Astrocyte (in vitro differentiated cells and primary cell): ENCODE measurements at regions not wholly inside any gene's neighbourhood (a gene's known extent, or its start where the extent isn't known, plus 50 kb on each side); places are given as distances from the start of the nearest gene placed in this dataset.

ENCODE experiments used
- DNase-seq: peaks from one replicate; pipeline ENCODE4 v3.0.0-alpha.2; 2010; ENCODE audit warnings: low read depth
- FAIRE-seq: peaks from 2 replicates; lab custom pipeline; 2011; peaks lifted over from hg19 to GRCh38; lab: Jason Lieb, UNC
- H2AFZ ChIP-seq: 2 replicates; pipeline ENCODE4 v1.6.0; 2012; ENCODE audit warnings: low read depth, low read length, inconsistent platforms
- H3K27ac ChIP-seq: 2 replicates; pipeline ENCODE4 v1.5.1; 2011; ENCODE audit warnings: low read depth, low read length, inconsistent platforms
- H3K27me3 ChIP-seq: 2 replicates; pipeline ENCODE4 v1.6.0; 2011; ENCODE audit warnings: low read length, inconsistent platforms; ENCODE audit not compliant: insufficient read depth
- H3K36me3 ChIP-seq: 2 replicates; pipeline ENCODE4 v1.5.1; 2011; ENCODE audit warnings: low read length, inconsistent platforms; ENCODE audit not compliant: insufficient read depth
- H3K4me1 ChIP-seq: 2 replicates; pipeline ENCODE4 v1.5.1; 2011; ENCODE audit warnings: low read length, inconsistent platforms; ENCODE audit not compliant: insufficient read depth
- H3K4me2 ChIP-seq: 2 replicates; pipeline ENCODE4 v1.6.0; 2012; ENCODE audit warnings: low read length, inconsistent platforms
- H3K4me3 ChIP-seq: 2 replicates; pipeline ENCODE4 v1.5.1; 2011; ENCODE audit warnings: low read depth, mild to moderate bottlenecking, low read length, inconsistent platforms; ENCODE audit not compliant: insufficient read depth
- H3K79me2 ChIP-seq: 2 replicates; pipeline ENCODE4 v1.6.0; 2012; ENCODE audit warnings: mild to moderate bottlenecking, low read length, inconsistent platforms; ENCODE audit not compliant: insufficient read depth
- H3K9ac ChIP-seq: 2 replicates; pipeline ENCODE4 v1.6.0; 2012; ENCODE audit warnings: mild to moderate bottlenecking, low read length, inconsistent platforms
- H3K9me3 ChIP-seq: 2 replicates; pipeline ENCODE4 v1.5.1; 2012; ENCODE audit warnings: low read depth, mild to moderate bottlenecking, low read length, inconsistent platforms; ENCODE audit not compliant: insufficient read depth
- H4K20me1 ChIP-seq: 2 replicates; pipeline ENCODE4 v1.6.0; 2012; ENCODE audit warnings: low read length, inconsistent platforms; ENCODE audit not compliant: insufficient read depth
- H3K27ac Mint-ChIP-seq: one replicate; pipeline ENCODE4 v1.8.0; 2021; ENCODE audit warnings: mild to moderate bottlenecking, mixed read lengths; ENCODE audit not compliant: unreplicated experiment
- H3K27me3 Mint-ChIP-seq: one replicate; pipeline ENCODE4 v1.8.0; 2021; ENCODE audit warnings: low read depth, mixed read lengths; ENCODE audit not compliant: unreplicated experiment
- H3K36me3 Mint-ChIP-seq: one replicate; pipeline ENCODE4 v1.8.0; 2021; ENCODE audit warnings: low read depth, mixed read lengths; ENCODE audit not compliant: unreplicated experiment
- H3K4me1 Mint-ChIP-seq: one replicate; pipeline ENCODE4 v1.8.0; 2021; ENCODE audit warnings: low read depth, mixed read lengths; ENCODE audit not compliant: unreplicated experiment
- H3K4me3 Mint-ChIP-seq: one replicate; pipeline ENCODE4 v1.8.0; 2021; ENCODE audit warnings: mild to moderate bottlenecking, moderate library complexity, mixed read lengths; ENCODE audit not compliant: unreplicated experiment
- H3K9me3 Mint-ChIP-seq: one replicate; pipeline ENCODE4 v1.8.0; 2021; ENCODE audit warnings: mild to moderate bottlenecking, mixed read lengths; ENCODE audit not compliant: unreplicated experiment
- EZH2 ChIP-seq: IDR thresholded peaks from 2 replicates; pipeline ENCODE4 v1.6.1; 2012; ENCODE audit warnings: mild to moderate bottlenecking, low read length, inconsistent platforms; ENCODE audit not compliant: insufficient read depth
- TF ChIP-seq, protein P1 (sequence below): IDR thresholded peaks from 2 replicates; pipeline ENCODE4 v1.5.1; 2011; ENCODE audit warnings: low read depth, mild to moderate bottlenecking, inconsistent platforms, low read length, moderate library complexity; ENCODE audit not compliant: insufficient read depth

DNA sequence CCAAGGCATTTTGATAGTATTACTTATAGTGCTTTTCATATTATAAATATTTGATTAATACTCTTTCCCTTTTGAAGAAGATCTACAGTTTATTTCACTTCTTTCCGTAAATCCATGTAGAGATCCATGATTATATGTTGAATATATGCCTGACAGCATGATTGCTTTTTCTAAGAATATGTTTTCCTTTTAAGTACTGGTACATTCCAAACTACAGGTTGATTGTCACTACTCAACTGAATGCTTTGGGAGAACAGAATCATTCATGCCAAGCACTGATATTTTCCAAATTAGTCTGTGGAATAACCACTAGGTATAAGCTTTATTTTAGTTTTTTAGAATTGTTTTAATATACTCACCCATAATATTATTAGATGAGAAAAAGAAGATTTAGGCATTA lies 330.2 kb downstream of the BCKDHB start:
- FAIRE-seq (no peak), DNase-seq (no peak)
- Histone ChIP-seq H3K9ac (no peak overlapping the region), H3K27me3 (no peaks in the 10 kb centered on the region), H3K79me2 (no peaks in the 10 kb centered on the region), H3K4me2 (no peak overlapping the region), H3K4me3 (no peak overlapping the region), H4K20me1 (no peaks in the 10 kb centered on the region), H3K36me3 (no peaks in the 10 kb centered on the region), H3K27ac (no peak overlapping the region), H2AFZ (no peak overlapping the region), H3K4me1 (peaks cover 19% of the 10 kb centered on the region), H3K9me3 (no peaks in the 10 kb centered on the region)
- Mint-ChIP-seq H3K27me3 (no peaks in the 10 kb centered on the region), H3K27ac (no peak overlapping the region), H3K9me3 (peaks cover 5% of the 10 kb centered on the region), H3K4me1 (peaks cover 24% of the 10 kb centered on the region), H3K4me3 (no peak overlapping the region), H3K36me3 (no peaks in the 10 kb centered on the region)
- TF ChIP-seq, protein P1, sequence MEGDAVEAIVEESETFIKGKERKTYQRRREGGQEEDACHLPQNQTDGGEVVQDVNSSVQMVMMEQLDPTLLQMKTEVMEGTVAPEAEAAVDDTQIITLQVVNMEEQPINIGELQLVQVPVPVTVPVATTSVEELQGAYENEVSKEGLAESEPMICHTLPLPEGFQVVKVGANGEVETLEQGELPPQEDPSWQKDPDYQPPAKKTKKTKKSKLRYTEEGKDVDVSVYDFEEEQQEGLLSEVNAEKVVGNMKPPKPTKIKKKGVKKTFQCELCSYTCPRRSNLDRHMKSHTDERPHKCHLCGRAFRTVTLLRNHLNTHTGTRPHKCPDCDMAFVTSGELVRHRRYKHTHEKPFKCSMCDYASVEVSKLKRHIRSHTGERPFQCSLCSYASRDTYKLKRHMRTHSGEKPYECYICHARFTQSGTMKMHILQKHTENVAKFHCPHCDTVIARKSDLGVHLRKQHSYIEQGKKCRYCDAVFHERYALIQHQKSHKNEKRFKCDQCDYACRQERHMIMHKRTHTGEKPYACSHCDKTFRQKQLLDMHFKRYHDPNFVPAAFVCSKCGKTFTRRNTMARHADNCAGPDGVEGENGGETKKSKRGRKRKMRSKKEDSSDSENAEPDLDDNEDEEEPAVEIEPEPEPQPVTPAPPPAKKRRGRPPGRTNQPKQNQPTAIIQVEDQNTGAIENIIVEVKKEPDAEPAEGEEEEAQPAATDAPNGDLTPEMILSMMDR: no peak
- TF ChIP-seq EZH2: no peak

DNA sequence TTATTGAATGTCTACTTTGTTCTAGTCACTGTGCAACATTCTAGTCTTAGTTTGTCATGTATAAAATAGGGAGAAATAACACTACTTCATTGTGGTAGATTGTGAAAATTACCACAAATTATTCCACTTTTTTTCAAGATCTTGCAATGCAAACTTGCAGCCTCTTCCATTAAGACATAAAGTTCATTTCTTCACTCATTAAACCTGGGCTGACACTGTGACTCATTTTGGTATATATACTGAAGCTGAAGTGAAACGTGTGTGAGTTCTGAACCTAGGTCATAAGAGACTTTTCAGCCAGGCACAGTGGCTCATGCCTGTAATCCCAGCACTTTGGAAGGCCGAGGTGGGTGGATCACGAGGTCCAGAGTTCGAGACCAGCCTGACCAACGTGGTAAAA lies 329.0 kb downstream of the BCKDHB start:
- FAIRE-seq (no peak), DNase-seq (no peak)
- Histone ChIP-seq H3K9ac (no peak overlapping the region), H4K20me1 (no peaks in the 10 kb centered on the region), H3K9me3 (no peaks in the 10 kb centered on the region), H3K79me2 (no peaks in the 10 kb centered on the region), H2AFZ (no peak overlapping the region), H3K4me3 (no peak overlapping the region), H3K4me1 (peaks cover 18% of the 10 kb centered on the region), H3K36me3 (no peaks in the 10 kb centered on the region), H3K27ac (no peak overlapping the region), H3K27me3 (no peaks in the 10 kb centered on the region), H3K4me2 (no peak overlapping the region)
- no peak for TF ChIP-seq EZH2
- TF ChIP-seq, protein P1: no peak
- Mint-ChIP-seq H3K4me1 (peaks cover 22% of the 10 kb centered on the region), H3K36me3 (no peaks in the 10 kb centered on the region), H3K9me3 (peaks cover 9% of the 10 kb centered on the region), H3K4me3 (no peak overlapping the region), H3K27me3 (no peaks in the 10 kb centered on the region), H3K27ac (no peak overlapping the region)

DNA sequence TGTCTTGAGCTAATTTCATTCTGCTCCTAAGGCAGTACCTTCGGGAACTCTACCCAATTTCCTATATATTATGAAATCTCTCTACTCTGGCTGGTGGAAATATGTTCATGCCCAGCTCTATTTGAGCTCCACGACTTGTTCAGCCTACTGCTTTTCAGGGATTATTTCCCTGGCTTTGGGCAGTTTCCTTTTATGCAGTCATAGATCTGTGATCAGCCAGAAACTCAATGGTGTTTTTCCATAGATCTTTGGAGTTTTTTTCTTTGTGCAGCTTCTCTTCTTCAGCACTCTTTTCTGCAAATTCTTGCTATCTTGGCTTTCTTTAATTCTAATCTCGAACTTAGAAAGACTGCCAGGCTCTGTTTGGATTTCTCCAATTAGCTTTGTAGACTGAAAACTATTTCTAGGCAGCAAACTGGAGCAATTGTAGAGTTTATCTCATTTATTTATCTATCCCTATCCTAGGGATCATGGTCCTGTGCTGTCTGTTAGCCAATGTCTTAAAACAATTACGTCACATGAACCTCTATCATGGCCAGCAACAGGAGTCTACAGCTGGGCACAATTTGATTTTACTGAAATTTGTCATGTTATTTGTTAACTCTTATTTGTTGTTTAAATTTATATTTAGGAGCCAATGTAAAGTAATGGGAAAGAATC lies 328.4 kb downstream of the BCKDHB start:
- Mint-ChIP-seq H3K27ac (no peak overlapping the region), H3K4me1 (peaks cover 17% of the 10 kb centered on the region), H3K27me3 (no peaks in the 10 kb centered on the region), H3K36me3 (no peaks in the 10 kb centered on the region), H3K9me3 (peaks cover 9% of the 10 kb centered on the region), H3K4me3 (no peak overlapping the region)
- DNase-seq (no peak), FAIRE-seq (no peak)
- H3K27me3 ChIP-seq: no peaks in the 10 kb centered on the region
- no peaks in the 10 kb centered on the region for H4K20me1 ChIP-seq
- TF ChIP-seq, protein P1: no peak
- TF ChIP-seq EZH2: no peak
- no peaks in the 10 kb centered on the region for H3K9me3 ChIP-seq
- H3K79me2 ChIP-seq: no peaks in the 10 kb centered on the region
- H2AFZ ChIP-seq: no peak overlapping the region
- H3K27ac ChIP-seq: no peak overlapping the region
- H3K9ac ChIP-seq: no peak overlapping the region
- no peaks in the 10 kb centered on the region for H3K36me3 ChIP-seq
- no peak overlapping the region for H3K4me2 ChIP-seq
- no peak overlapping the region for H3K4me3 ChIP-seq
- H3K4me1 ChIP-seq: peaks cover 12% of the 10 kb centered on the region
